ENCODE measurements at regions not wholly inside any gene's neighbourhood (a gene's known extent, or its start where the extent isn't known, plus 50 kb on each side); places are given as distances from the start of the nearest gene placed in this dataset.

DNA sequence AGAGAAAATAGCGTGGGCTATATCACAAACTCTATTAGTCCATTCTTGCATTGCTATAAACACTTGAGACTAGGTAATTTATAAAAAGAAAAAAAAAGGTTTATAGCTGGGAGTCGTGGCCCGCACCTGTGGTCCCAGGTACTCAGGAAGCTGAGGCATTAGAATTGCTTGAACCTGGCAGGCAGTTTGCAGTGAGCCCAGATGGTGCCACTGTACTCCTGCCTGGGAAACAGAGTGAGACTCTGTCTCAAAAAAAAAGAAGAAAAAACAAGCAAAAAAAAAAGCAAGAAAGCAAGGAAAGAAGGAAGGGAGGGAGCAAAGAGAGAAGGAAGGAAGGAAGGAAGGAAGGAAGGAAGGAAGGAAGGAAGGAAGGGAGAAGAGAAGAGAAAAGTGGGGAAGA is 904.2 kb upstream of the EDIL3 start:
- no peak for DNase-seq (ENCODE audit: low spot score)
- in situ Hi-C loops (cut with MboI; ENCODE audit: low sequenced_read_pairs, unreplicated experiment): no loop called here
- TF ChIP-seq, protein P1, sequence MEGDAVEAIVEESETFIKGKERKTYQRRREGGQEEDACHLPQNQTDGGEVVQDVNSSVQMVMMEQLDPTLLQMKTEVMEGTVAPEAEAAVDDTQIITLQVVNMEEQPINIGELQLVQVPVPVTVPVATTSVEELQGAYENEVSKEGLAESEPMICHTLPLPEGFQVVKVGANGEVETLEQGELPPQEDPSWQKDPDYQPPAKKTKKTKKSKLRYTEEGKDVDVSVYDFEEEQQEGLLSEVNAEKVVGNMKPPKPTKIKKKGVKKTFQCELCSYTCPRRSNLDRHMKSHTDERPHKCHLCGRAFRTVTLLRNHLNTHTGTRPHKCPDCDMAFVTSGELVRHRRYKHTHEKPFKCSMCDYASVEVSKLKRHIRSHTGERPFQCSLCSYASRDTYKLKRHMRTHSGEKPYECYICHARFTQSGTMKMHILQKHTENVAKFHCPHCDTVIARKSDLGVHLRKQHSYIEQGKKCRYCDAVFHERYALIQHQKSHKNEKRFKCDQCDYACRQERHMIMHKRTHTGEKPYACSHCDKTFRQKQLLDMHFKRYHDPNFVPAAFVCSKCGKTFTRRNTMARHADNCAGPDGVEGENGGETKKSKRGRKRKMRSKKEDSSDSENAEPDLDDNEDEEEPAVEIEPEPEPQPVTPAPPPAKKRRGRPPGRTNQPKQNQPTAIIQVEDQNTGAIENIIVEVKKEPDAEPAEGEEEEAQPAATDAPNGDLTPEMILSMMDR (IDR thresholded peaks at IDR 0.05; ENCODE audit: borderline replicate concordance, control extremely low read depth, extremely low read depth, insufficient read depth, missing control alignments): no peak

DNA sequence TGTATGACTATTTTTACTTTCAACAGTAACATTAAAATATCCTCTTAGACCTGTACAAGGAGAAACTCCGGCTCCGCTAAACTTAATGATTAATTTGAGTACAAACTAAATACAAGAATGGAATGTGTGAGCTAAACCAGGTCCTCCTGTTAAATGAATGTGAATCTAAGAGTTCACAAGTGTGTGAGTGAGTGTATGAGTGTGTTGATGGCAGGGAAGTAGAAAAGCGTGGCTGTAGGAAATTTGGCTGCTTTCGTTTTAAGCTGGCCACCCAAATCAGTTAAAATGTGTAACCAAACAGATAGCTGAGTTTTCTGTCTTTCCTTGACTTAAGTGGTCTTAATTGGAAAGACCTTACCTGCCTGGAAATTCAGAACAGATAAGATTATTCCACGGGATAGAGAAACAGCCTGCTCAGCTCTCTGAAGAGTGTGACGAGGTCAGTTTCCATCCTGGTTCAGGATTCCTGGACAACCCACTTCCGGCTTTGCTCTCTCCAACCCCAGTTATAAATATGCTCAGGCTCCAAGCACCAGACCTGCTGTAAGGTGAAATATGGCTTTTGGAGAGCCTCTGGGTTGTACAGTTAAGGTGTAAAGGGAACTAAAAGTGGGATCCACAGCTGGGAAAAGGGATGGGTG is 908.6 kb upstream of the EDIL3 start:
- TF ChIP-seq, protein P1 (IDR thresholded peaks at IDR 0.05; ENCODE audit: borderline replicate concordance, control extremely low read depth, extremely low read depth, insufficient read depth, missing control alignments): no peak
- DNase-seq (ENCODE audit: low spot score): no peak
- in situ Hi-C loops (cut with MboI; ENCODE audit: low sequenced_read_pairs, unreplicated experiment): no loop called here

GRCh38 chr5:85304524-85304923 is 919.8 kb upstream of the EDIL3 start:
- in situ Hi-C loops (cut with MboI; ENCODE audit: low sequenced_read_pairs, unreplicated experiment): no loop called here
- TF ChIP-seq, protein P1 (IDR thresholded peaks at IDR 0.05; ENCODE audit: borderline replicate concordance, control extremely low read depth, extremely low read depth, insufficient read depth, missing control alignments): no peak
- DNase-seq (ENCODE audit: low spot score): no peak

- in situ Hi-C loops (cut with MboI; ENCODE audit: low sequenced_read_pairs, unreplicated experiment): no loop called here
- no peak for DNase-seq (ENCODE audit: low spot score)
- TF ChIP-seq, protein P1 (IDR thresholded peaks at IDR 0.05; ENCODE audit: borderline replicate concordance, control extremely low read depth, extremely low read depth, insufficient read depth, missing control alignments): no peak
These were observed 921.1 kb upstream of the EDIL3 start for GRCh38 chr5:85305766-85306165.

- DNase-seq (ENCODE audit: low spot score): no peak
- TF ChIP-seq, protein P1 (IDR thresholded peaks at IDR 0.05; ENCODE audit: borderline replicate concordance, control extremely low read depth, extremely low read depth, insufficient read depth, missing control alignments): no peak
- in situ Hi-C loops (cut with MboI; ENCODE audit: low sequenced_read_pairs, unreplicated experiment): no loop called here
These were observed 926.9 kb upstream of the EDIL3 start for GRCh38 chr5:85311536-85311935.

DNA sequence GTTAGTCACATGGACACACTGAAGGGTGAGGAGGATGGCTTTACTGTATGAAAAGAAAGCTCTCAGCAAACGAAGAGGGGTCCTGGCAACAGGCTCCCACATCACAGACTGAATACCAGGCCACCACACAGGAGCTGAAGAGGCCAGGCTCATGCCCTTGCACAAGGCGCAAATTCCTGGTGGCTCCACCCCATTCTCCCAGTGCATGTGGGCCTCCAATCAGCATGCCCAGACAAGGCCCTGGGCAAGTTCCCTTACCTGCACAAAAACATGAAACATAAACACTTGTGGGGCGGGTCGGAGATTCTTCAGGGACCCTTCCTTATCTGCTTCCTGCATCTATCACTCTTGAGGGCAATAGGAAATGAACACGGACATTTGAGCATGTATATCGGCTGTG is 935.8 kb upstream of the EDIL3 start:
- no peak for DNase-seq (ENCODE audit: low spot score)
- in situ Hi-C loops (cut with MboI; ENCODE audit: low sequenced_read_pairs, unreplicated experiment): no loop called here
- TF ChIP-seq, protein P1 (IDR thresholded peaks at IDR 0.05; ENCODE audit: borderline replicate concordance, control extremely low read depth, extremely low read depth, insufficient read depth, missing control alignments): no peak
